ENCODE measurements at regions not wholly inside any gene's neighbourhood (a gene's known extent, or its start where the extent isn't known, plus 50 kb on each side); places are given as distances from the start of the nearest gene placed in this dataset.

DNA sequence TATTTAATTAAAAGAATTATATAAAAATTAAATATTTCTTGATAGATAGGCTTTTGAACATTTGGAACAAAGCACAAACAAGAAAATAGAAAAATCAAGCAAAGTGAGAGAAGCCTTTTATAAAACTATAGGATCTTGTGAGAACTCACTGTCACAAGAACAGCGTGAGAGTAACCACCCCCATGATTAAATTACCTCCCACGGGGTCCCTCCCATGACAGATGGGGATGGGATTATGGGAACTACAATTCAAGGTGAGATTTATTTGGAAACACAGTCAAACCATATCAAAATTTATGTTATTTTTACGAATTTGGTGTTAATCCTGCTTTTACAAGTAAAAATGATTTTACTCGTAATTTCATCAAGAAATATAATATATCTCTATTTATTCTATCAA lies 1136.1 kb upstream of the POT1 start:
- TF ChIP-seq, protein P1, sequence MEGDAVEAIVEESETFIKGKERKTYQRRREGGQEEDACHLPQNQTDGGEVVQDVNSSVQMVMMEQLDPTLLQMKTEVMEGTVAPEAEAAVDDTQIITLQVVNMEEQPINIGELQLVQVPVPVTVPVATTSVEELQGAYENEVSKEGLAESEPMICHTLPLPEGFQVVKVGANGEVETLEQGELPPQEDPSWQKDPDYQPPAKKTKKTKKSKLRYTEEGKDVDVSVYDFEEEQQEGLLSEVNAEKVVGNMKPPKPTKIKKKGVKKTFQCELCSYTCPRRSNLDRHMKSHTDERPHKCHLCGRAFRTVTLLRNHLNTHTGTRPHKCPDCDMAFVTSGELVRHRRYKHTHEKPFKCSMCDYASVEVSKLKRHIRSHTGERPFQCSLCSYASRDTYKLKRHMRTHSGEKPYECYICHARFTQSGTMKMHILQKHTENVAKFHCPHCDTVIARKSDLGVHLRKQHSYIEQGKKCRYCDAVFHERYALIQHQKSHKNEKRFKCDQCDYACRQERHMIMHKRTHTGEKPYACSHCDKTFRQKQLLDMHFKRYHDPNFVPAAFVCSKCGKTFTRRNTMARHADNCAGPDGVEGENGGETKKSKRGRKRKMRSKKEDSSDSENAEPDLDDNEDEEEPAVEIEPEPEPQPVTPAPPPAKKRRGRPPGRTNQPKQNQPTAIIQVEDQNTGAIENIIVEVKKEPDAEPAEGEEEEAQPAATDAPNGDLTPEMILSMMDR (conservative IDR thresholded peaks at IDR 0.05): no peak
- TF ChIP-seq EZH2 (IDR thresholded peaks at IDR 0.05; ENCODE audit: low read depth): no peak
